ENCODE measurements at regions not wholly inside any gene's neighbourhood (a gene's known extent, or its start where the extent isn't known, plus 50 kb on each side); places are given as distances from the start of the nearest gene placed in this dataset.

DNA sequence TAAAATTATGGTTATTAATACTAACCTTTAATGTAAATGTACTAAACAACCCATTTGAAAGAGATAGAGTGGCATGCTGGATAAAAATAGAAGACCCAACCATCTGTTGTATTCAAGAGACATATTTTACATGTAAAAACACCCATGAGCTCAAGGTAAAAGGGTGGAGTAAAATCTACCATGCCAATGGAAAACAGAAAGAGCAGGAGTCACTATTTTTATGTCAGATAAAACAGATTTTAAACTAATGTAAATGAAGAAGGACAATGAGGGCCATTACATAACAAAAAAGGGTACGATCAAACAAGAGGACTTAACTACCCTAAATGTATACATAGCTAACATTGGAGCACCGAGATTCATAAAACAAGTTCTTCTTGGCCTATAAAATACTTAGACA, 66.3 kb downstream of the ITM2A start:
- H3K4me3 ChIP-seq = no peak overlapping the region
- ATAC-seq (no peak), FAIRE-seq (peak; percentile 46), DNase-seq (ENCODE audit: low read depth in 1 of 2, low spot score in 1 of 2) (no peak)
- ChIA-PET POLR2A (no interaction called here), CTCF (no interaction called here)
- H3K4me2 ChIP-seq = no peak overlapping the region
- no peak overlapping the region for H3K27ac ChIP-seq
- WGBS (ENCODE audit: missing lambda C conversion rate) = 3% methylated on average over 2 of the region's 2 CpGs
- H3K4me1 ChIP-seq = no peaks in the 10 kb centered on the region
- no peaks in the 10 kb centered on the region for H3K9me3 ChIP-seq
- TF ChIP-seq, protein P1, sequence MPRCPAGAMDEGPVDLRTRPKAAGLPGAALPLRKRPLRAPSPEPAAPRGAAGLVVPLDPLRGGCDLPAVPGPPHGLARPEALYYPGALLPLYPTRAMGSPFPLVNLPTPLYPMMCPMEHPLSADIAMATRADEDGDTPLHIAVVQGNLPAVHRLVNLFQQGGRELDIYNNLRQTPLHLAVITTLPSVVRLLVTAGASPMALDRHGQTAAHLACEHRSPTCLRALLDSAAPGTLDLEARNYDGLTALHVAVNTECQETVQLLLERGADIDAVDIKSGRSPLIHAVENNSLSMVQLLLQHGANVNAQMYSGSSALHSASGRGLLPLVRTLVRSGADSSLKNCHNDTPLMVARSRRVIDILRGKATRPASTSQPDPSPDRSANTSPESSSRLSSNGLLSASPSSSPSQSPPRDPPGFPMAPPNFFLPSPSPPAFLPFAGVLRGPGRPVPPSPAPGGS (IDR thresholded peaks at IDR 0.05) = no peak
- TF ChIP-seq RNF2 (IDR thresholded peaks at IDR 0.05; ENCODE audit: borderline replicate concordance, low read depth) (no peak), HOXB5 (CRISPR knock-in tag; IDR thresholded peaks at IDR 0.05) (no peak), ZFP36 (IDR thresholded peaks at IDR 0.05; ENCODE audit: borderline replicate concordance, partially characterized antibody) (no peak), USF2 (IDR thresholded peaks at IDR 0.05) (no peak), MAX (IDR thresholded peaks at IDR 0.05) (no peak), CBX2 (IDR thresholded peaks at IDR 0.05; ENCODE audit: borderline replicate concordance, low read depth) (no peak), GATA3 (IDR thresholded peaks at IDR 0.05; ENCODE audit: borderline replicate concordance) (no peak), MAFK (IDR thresholded peaks at IDR 0.05; ENCODE audit: partially characterized antibody) (no peak), BHLHE40 (IDR thresholded peaks at IDR 0.05; ENCODE audit: low read depth, low read length) (no peak), HMGXB4 (CRISPR knock-in tag; IDR thresholded peaks at IDR 0.05; ENCODE audit: borderline replicate concordance) (no peak), CHD2 (IDR thresholded peaks at IDR 0.05; ENCODE audit: low read length, partially characterized antibody) (no peak), RARB (CRISPR knock-in tag; IDR thresholded peaks at IDR 0.05) (no peak), SMC3 (IDR thresholded peaks at IDR 0.05) (no peak)
- TF ChIP-seq, protein P2, sequence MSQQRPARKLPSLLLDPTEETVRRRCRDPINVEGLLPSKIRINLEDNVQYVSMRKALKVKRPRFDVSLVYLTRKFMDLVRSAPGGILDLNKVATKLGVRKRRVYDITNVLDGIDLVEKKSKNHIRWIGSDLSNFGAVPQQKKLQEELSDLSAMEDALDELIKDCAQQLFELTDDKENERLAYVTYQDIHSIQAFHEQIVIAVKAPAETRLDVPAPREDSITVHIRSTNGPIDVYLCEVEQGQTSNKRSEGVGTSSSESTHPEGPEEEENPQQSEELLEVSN (IDR thresholded peaks at IDR 0.05; ENCODE audit: borderline replicate concordance, low read depth) = no peak
- TF ChIP-seq, protein P3, sequence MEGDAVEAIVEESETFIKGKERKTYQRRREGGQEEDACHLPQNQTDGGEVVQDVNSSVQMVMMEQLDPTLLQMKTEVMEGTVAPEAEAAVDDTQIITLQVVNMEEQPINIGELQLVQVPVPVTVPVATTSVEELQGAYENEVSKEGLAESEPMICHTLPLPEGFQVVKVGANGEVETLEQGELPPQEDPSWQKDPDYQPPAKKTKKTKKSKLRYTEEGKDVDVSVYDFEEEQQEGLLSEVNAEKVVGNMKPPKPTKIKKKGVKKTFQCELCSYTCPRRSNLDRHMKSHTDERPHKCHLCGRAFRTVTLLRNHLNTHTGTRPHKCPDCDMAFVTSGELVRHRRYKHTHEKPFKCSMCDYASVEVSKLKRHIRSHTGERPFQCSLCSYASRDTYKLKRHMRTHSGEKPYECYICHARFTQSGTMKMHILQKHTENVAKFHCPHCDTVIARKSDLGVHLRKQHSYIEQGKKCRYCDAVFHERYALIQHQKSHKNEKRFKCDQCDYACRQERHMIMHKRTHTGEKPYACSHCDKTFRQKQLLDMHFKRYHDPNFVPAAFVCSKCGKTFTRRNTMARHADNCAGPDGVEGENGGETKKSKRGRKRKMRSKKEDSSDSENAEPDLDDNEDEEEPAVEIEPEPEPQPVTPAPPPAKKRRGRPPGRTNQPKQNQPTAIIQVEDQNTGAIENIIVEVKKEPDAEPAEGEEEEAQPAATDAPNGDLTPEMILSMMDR (IDR thresholded peaks at IDR 0.05) = no peak

GRCh38 chrX:79290596-79290995, 76.5 kb downstream of the ITM2A start:
- no peak overlapping the region for H3K4me3 ChIP-seq
- DNase-seq (ENCODE audit: low read depth in 1 of 2, low spot score in 1 of 2) (no peak), ATAC-seq (no peak), FAIRE-seq (no peak)
- H3K9me3 ChIP-seq = no peaks in the 10 kb centered on the region
- 29% methylated on average over 2 of the region's 3 CpGs for WGBS (ENCODE audit: missing lambda C conversion rate)
- ChIA-PET CTCF (no interaction called here), POLR2A (no interaction called here)
- no peak overlapping the region for H3K27ac ChIP-seq
- no peak overlapping the region for H3K4me2 ChIP-seq
- no peaks in the 10 kb centered on the region for H3K4me1 ChIP-seq
- TF ChIP-seq FOXS1 (CRISPR knock-in tag; IDR thresholded peaks at IDR 0.05) (no peak), RARB (CRISPR knock-in tag; IDR thresholded peaks at IDR 0.05) (no peak), HOXB5 (CRISPR knock-in tag; IDR thresholded peaks at IDR 0.05) (no peak), NR3C1 (IDR thresholded peaks at IDR 0.05) (no peak), HEYL (CRISPR knock-in tag; IDR thresholded peaks at IDR 0.05) (no peak), POLR2A (IDR thresholded peaks at IDR 0.05; ENCODE audit: low read length) (no peak), FOSL2 (IDR thresholded peaks at IDR 0.05) (no peak), FOSL2 (CRISPR knock-in tag; IDR thresholded peaks at IDR 0.05) (no peak), NPAS2 (CRISPR knock-in tag; IDR thresholded peaks at IDR 0.05; ENCODE audit: borderline replicate concordance) (no peak), RFX5 (IDR thresholded peaks at IDR 0.05) (no peak), MAX (IDR thresholded peaks at IDR 0.05) (no peak), CHD4 (IDR thresholded peaks at IDR 0.05; ENCODE audit: borderline replicate concordance) (no peak), TP53 (CRISPR knock-in tag; IDR thresholded peaks at IDR 0.05) (no peak), SMC3 (IDR thresholded peaks at IDR 0.05) (no peak), KDM5A (IDR thresholded peaks at IDR 0.05) (no peak), MYC (IDR thresholded peaks at IDR 0.05; ENCODE audit: borderline replicate concordance, low read length) (no peak), JUNB (IDR thresholded peaks at IDR 0.05) (no peak)
- TF ChIP-seq, protein P2 (IDR thresholded peaks at IDR 0.05; ENCODE audit: borderline replicate concordance, low read depth) = no peak
- TF ChIP-seq, protein P4, sequence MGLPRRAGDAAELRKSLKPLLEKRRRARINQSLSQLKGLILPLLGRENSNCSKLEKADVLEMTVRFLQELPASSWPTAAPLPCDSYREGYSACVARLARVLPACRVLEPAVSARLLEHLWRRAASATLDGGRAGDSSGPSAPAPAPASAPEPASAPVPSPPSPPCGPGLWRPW (IDR thresholded peaks at IDR 0.05) = no peak
- TF ChIP-seq, protein P5, sequence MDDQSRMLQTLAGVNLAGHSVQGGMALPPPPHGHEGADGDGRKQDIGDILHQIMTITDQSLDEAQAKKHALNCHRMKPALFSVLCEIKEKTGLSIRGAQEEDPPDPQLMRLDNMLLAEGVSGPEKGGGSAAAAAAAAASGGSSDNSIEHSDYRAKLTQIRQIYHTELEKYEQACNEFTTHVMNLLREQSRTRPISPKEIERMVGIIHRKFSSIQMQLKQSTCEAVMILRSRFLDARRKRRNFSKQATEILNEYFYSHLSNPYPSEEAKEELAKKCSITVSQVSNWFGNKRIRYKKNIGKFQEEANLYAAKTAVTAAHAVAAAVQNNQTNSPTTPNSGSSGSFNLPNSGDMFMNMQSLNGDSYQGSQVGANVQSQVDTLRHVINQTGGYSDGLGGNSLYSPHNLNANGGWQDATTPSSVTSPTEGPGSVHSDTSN (IDR thresholded peaks at IDR 0.05) = no peak

Data from A549 (cell line).